ENCODE measurements at regions not wholly inside any gene's neighbourhood (a gene's known extent, or its start where the extent isn't known, plus 50 kb on each side); places are given as distances from the start of the nearest gene placed in this dataset.

- DNase-seq (ENCODE audit: low read depth, low spot score), result no peak
These were observed 183.4 kb downstream of the KLF13 start for GRCh38 chr15:31510057-31510456.

DNA sequence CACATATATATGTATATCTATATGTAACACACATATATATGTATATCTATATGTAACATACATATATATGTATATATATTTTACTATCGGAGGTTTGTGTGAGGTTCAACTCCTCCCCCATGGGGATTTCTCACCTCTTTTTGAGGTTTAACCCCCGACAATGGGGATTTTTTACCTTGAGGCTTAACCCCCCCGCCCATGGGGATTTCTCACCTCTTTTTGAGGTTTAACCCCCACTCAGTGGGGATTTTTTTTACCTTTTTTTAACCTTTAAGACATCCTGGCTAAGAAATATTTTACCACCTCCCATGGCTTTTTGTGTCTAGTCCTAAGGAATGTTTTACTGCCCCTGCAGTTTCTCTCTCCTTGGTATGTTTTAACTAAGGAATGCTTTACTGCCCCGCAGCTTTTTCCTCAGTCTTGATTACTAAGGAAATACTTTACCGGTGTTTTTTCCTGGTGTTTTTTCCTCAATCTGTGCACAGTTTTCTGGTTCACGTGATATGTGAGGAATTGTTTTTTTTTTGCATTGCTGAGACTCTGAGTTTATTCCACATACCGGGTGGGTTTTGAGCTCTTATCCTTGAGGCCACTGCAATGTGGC lies 185.2 kb downstream of the KLF13 start:
- no peak for DNase-seq (ENCODE audit: low read depth, low spot score)

- DNase-seq (ENCODE audit: low read depth, low spot score), result no peak
These were observed 186.5 kb downstream of the KLF13 start for GRCh38 chr15:31513178-31513577.

GRCh38 chr15:31516440-31516839 lies 189.8 kb downstream of the KLF13 start:
- DNase-seq (ENCODE audit: low read depth, low spot score), result no peak

DNA sequence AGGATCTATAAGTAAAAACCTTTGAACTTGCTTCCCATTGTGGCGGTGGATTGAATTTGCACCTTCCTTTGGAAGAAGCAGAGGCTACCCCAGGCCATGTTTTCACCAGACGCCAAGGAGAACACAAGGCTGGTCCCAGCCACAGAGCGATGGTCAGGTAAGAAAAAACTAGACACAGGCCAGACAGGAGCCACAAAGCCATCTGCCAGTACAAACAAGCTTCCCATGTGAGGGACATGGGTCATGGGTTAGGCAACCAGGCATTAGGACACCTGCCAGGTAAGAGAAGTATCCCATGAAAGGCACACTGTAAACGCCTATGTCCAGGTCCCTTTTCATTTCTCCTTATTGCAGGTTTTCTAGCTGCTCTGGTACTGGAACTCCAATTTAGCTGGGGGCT lies 190.2 kb downstream of the KLF13 start:
- no peak for DNase-seq (ENCODE audit: low read depth, low spot score)

GRCh38 chr15:31517711-31518110 lies 191.1 kb downstream of the KLF13 start:
- DNase-seq (ENCODE audit: low read depth, low spot score), result no peak

GRCh38 chr15:31522028-31522427 lies 195.4 kb downstream of the KLF13 start:
- DNase-seq (ENCODE audit: low read depth, low spot score), result no peak

DNA sequence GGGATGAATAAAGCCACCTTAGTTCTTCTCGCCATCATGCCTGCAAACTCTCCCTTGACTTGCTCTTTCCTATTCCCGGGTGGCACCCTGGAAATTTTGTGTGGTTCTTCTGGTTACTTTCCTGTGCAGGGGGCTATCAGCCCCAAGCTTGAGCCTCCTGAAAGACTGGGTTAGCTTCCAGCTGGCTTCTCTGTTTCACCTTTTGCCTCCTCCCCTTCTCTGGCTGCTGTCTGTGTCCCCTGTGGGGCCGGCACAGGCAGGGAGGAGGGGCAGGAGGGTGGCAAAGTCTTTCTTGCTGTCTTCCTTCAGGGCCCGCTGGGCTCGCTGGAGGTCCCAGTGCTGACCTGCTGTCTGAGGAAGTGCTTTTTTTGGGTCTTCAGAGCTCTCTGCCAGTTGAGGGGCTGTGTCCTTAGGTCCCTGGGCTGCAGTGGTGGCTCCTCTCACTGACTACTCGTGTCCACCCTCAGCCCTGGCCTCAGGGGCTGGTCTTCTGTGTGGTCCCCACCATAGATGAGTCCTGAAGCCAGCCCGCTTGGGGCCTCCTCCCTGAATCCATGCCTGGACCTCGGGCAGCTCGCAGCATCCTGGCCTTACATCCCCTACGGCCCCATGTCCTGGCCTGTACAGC lies 196.5 kb downstream of the KLF13 start:
- no peak for DNase-seq (ENCODE audit: low read depth, low spot score)

GRCh38 chr15:31523655-31524049 lies 197.0 kb downstream of the KLF13 start:
- DNase-seq (ENCODE audit: low read depth, low spot score), result no peak

- DNase-seq (ENCODE audit: low read depth, low spot score), result no peak
These were observed 198.6 kb downstream of the KLF13 start for GRCh38 chr15:31525185-31525695.

DNA sequence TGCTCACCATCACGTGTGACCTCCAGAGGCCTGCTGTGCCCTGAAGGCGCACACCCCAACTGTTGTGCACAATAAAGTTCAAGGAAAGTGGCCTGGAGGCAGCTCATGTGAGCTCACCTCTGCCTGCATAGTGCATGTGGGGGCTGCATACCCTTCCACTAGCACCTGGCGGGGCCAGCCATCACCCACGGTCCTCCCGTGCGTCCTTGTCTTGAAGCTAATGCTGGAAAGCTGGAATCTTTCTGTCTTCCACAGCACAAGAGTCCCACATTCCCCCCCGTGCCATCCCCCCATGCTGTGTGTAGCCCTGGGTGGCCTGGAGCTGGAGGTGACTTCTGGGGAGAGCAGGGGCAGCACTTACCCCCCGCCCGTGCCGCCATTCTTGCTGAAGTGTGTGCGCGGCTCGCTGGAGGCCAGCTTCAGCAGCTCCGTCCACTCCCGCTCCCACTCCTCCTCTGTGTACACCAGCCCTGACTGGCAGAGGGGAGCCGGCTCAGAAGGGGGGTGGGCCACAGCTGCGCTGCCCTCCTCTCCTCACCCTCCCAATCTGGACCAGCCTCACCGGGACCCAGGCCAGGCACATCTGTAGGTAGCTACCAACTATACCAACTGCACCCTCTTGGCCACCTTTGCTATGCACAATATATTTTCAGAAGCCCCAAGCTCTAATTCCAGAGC lies 199.5 kb downstream of the KLF13 start:
- no peak for DNase-seq (ENCODE audit: low read depth, low spot score)

GRCh38 chr15:31526916-31527690 lies 200.5 kb downstream of the KLF13 start:
- DNase-seq (ENCODE audit: low read depth, low spot score), result no peak

- no peak for DNase-seq (ENCODE audit: low read depth, low spot score)
These were observed 202.2 kb downstream of the KLF13 start for GRCh38 chr15:31528846-31529245.

GRCh38 chr15:31537770-31538592 lies 211.3 kb downstream of the KLF13 start:
- no peak for DNase-seq (ENCODE audit: low read depth, low spot score)

DNA sequence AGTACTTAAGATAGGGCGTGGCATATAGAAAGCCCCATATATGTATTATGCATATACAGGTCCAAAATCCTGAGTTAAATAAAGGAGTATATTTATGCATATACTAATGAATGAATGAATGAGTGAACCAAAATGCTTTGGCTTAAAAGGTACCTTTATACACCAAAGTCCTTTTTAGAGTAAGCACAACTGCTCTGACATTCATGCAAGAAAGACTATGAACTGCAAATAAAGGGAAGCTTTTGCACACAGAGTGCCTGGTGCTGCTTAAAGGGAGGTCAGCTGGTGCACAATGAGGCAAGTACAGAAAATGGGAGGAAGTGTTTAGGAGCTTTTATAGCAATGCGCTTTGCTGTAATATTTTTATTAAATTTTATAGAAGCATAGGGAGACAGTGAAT lies 214.0 kb downstream of the KLF13 start:
- no peak for DNase-seq (ENCODE audit: low read depth, low spot score)

GRCh38 chr15:31544361-31544760 lies 217.7 kb downstream of the KLF13 start:
- no peak for DNase-seq (ENCODE audit: low read depth, low spot score)

GRCh38 chr15:31545257-31545656 lies 218.6 kb downstream of the KLF13 start:
- no peak for DNase-seq (ENCODE audit: low read depth, low spot score)

- no peak for DNase-seq (ENCODE audit: low read depth, low spot score)
These were observed 223.8 kb downstream of the KLF13 start for GRCh38 chr15:31550211-31550977.

- no peak for DNase-seq (ENCODE audit: low read depth, low spot score)
These were observed 224.7 kb downstream of the KLF13 start for GRCh38 chr15:31551323-31551722.

DNA sequence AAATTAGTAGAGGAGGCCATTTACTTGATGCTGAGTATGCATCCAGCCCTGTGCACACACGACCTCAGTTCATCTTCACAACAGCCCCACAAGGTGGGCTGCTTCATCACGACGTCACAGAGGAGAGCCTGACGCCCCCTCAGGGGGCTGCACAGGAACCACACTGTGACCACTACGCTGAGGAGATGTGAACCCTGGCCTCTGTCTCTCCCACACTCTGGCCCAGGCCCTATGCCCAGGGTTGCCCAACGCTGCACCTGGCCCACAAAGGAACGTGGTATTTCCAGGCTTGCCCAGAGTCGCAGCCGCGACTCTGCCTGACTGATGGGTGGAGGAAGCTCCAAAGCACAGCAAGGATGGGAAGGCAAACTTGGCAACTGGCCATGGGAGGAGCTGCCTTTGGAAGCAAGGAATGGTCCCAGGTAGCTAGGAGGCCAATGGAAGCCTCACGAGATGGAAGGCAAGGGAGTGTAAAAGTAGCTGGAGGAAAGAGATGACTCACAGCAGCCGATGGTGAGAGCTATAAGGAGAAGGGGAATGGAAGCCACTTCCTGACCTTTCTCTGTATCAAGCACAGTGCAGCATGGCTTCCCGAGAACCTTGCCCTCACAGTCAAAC lies 226.0 kb downstream of the KLF13 start:
- no peak for DNase-seq (ENCODE audit: low read depth, low spot score)
